Chondrocyte (in vitro differentiated cells): ENCODE measurements at regions not wholly inside any gene's neighbourhood (a gene's known extent, or its start where the extent isn't known, plus 50 kb on each side); places are given as distances from the start of the nearest gene placed in this dataset.

Source experiments
- DNase-seq: peaks from one replicate; pipeline ENCODE4 v3.0.0; 2021; ENCODE audit warnings: mixed read lengths, low spot score
- H3K27ac Mint-ChIP-seq: one replicate; pipeline ENCODE4 v1.8.0; 2021; ENCODE audit warnings: mild to moderate bottlenecking, moderate library complexity, mixed read lengths; ENCODE audit not compliant: unreplicated experiment
- H3K27me3 Mint-ChIP-seq: 2 replicates; pipeline ENCODE4 v1.8.0; 2021; ENCODE audit warnings: low read depth, mixed read lengths
- H3K36me3 Mint-ChIP-seq: 2 replicates; pipeline ENCODE4 v1.8.0; 2021; ENCODE audit warnings: low read depth, mixed read lengths
- H3K4me1 Mint-ChIP-seq: 2 replicates; pipeline ENCODE4 v1.8.0; 2021; ENCODE audit warnings: low read depth, mild to moderate bottlenecking, mixed read lengths
- H3K4me3 Mint-ChIP-seq: one replicate; pipeline ENCODE4 v1.8.0; 2021; ENCODE audit warnings: mild to moderate bottlenecking, moderate library complexity, mixed read lengths; ENCODE audit not compliant: unreplicated experiment
- H3K9me3 Mint-ChIP-seq: 2 replicates; pipeline ENCODE4 v1.8.0; 2021; ENCODE audit warnings: low read depth, mixed read lengths
- TF ChIP-seq, protein P1 (sequence below): fragments of 200-600 bp; sonication (generic); IDR thresholded peaks from 2 replicates; pipeline ENCODE4 v1.5.0; 2021; ENCODE audit warnings: antibody characterized with exemption, mild to moderate bottlenecking, moderate library complexity

GRCh38 chr7:46879783-46880182, 702.1 kb downstream of the TNS3 start:
- H3K27ac Mint-ChIP-seq, result no peak overlapping the region
- no peak for DNase-seq
- H3K4me3 Mint-ChIP-seq, result no peak overlapping the region
- H3K27me3 Mint-ChIP-seq, result no peaks in the 10 kb centered on the region
- no peaks in the 10 kb centered on the region for H3K36me3 Mint-ChIP-seq
- TF ChIP-seq, protein P1, sequence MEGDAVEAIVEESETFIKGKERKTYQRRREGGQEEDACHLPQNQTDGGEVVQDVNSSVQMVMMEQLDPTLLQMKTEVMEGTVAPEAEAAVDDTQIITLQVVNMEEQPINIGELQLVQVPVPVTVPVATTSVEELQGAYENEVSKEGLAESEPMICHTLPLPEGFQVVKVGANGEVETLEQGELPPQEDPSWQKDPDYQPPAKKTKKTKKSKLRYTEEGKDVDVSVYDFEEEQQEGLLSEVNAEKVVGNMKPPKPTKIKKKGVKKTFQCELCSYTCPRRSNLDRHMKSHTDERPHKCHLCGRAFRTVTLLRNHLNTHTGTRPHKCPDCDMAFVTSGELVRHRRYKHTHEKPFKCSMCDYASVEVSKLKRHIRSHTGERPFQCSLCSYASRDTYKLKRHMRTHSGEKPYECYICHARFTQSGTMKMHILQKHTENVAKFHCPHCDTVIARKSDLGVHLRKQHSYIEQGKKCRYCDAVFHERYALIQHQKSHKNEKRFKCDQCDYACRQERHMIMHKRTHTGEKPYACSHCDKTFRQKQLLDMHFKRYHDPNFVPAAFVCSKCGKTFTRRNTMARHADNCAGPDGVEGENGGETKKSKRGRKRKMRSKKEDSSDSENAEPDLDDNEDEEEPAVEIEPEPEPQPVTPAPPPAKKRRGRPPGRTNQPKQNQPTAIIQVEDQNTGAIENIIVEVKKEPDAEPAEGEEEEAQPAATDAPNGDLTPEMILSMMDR, result no peak
- peaks cover 3% of the 10 kb centered on the region for H3K4me1 Mint-ChIP-seq
- H3K9me3 Mint-ChIP-seq, result no peaks in the 10 kb centered on the region

GRCh38 chr7:46871516-46871915, 710.4 kb downstream of the TNS3 start:
- no peak for DNase-seq
- Mint-ChIP-seq H3K4me1 (no peaks in the 10 kb centered on the region), H3K36me3 (no peaks in the 10 kb centered on the region), H3K27ac (no peak overlapping the region), H3K4me3 (no peak overlapping the region), H3K9me3 (no peaks in the 10 kb centered on the region), H3K27me3 (no peaks in the 10 kb centered on the region)
- TF ChIP-seq, protein P1, result no peak

- Mint-ChIP-seq H3K9me3 (no peaks in the 10 kb centered on the region), H3K27ac (no peak overlapping the region), H3K36me3 (peaks cover 1% of the 10 kb centered on the region), H3K27me3 (no peaks in the 10 kb centered on the region), H3K4me3 (no peak overlapping the region), H3K4me1 (peaks cover 38% of the 10 kb centered on the region)
- TF ChIP-seq, protein P1, result no peak
- no peak for DNase-seq
These were observed 717.2 kb downstream of the TNS3 start for GRCh38 chr7:46864716-46865115.

- TF ChIP-seq, protein P1, result no peak
- Mint-ChIP-seq H3K4me3 (no peak overlapping the region), H3K9me3 (no peaks in the 10 kb centered on the region), H3K27me3 (no peaks in the 10 kb centered on the region), H3K4me1 (peaks cover 49% of the 10 kb centered on the region), H3K36me3 (peaks cover 1% of the 10 kb centered on the region), H3K27ac (peak overlapping the region; percentile 58)
- no peak for DNase-seq
These were observed 721.9 kb downstream of the TNS3 start for GRCh38 chr7:46859963-46860475.

- Mint-ChIP-seq H3K27me3 (no peaks in the 10 kb centered on the region), H3K36me3 (no peaks in the 10 kb centered on the region), H3K4me3 (no peak overlapping the region), H3K4me1 (peaks cover 40% of the 10 kb centered on the region), H3K27ac (no peak overlapping the region), H3K9me3 (no peaks in the 10 kb centered on the region)
- DNase-seq, result no peak
- TF ChIP-seq, protein P1, result no peak
These were observed 726.1 kb downstream of the TNS3 start for GRCh38 chr7:46855851-46856250.
